Mesodermal cell (in vitro differentiated cells): ENCODE measurements at regions not wholly inside any gene's neighbourhood (a gene's known extent, or its start where the extent isn't known, plus 50 kb on each side); places are given as distances from the start of the nearest gene placed in this dataset.
"Not testable (repeated sequence)": the region's sequence is repeated elsewhere in the genome, so short reads cannot be mapped to it uniquely, and the experiment has no call there.

Experiments used
- H3K27ac ChIP-seq: 2 replicates; pipeline ENCODE4 v1.7.0; 2013; ENCODE audit warnings: mild to moderate bottlenecking, low read depth, low read length, moderate library complexity; ENCODE audit not compliant: severe bottlenecking
- H3K36me3 ChIP-seq: 2 replicates; pipeline ENCODE4 v1.7.1; 2013; ENCODE audit warnings: mild to moderate bottlenecking, low read length, moderate library complexity; ENCODE audit not compliant: control insufficient read depth, insufficient read depth
- H3K4me1 ChIP-seq: one replicate; pipeline ENCODE4 v1.7.1; 2013; ENCODE audit warnings: mild to moderate bottlenecking, low read length; ENCODE audit not compliant: insufficient read depth, control insufficient read depth, poor library complexity, severe bottlenecking
- H3K4me3 ChIP-seq: 2 replicates; pipeline ENCODE4 v1.7.0; 2013; ENCODE audit warnings: low read length, control low read depth, mild to moderate bottlenecking; ENCODE audit not compliant: insufficient read depth, poor library complexity, severe bottlenecking; ENCODE audit errors: extremely low read depth
- H3K9me3 ChIP-seq: 2 replicates; pipeline ENCODE4 v1.7.1; 2013; ENCODE audit warnings: mild to moderate bottlenecking, low read length, moderate library complexity; ENCODE audit not compliant: control insufficient read depth
- WGBS, 2 experiments: methylation state at CpG; one replicate each; pipeline ENCODE4 v1.1.5; 2013; ENCODE audit warnings: missing lambda C conversion rate in 2 of 2; ENCODE audit not compliant: insufficient coverage in 2 of 2; 5-methylcytosine and 5-hydroxymethylcytosine counted together

DNA sequence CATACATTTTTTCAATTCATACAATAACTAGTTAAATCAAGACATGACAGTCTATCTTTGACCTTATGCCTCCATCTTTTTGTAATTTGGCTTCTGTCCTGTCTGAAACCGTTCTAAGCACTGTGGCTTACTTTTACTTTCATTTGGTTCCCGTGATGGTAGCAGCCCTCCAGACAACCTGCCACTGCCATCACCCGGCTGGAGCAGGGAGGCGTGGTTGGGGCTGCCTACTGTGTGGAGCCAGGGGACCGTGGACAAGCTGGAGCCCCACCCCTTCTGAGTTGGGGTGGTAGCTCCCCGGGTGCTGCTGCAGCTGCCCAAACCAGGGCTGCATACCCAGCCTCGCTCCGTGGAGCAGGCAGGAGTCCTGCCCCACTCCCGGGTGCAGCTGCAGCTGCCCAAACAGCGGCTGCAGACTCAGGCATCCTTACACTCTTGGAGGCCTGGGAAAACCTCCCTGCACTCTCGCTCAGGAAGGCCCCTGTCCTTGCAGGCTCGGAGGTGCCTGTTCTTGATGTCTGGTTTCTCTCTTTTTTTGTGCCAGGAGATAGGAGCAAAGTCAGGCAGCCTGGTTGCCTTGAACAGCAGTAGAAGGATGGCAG, 312.4 kb downstream of the ANKRD30B start:
- not testable (repeated sequence) for H3K9me3 ChIP-seq, H3K36me3 ChIP-seq, H3K4me1 ChIP-seq, H3K27ac ChIP-seq, H3K4me3 ChIP-seq
- WGBS, 2 experiments, result no CpG with 5 or more reads among the region's 12 CpGs

DNA sequence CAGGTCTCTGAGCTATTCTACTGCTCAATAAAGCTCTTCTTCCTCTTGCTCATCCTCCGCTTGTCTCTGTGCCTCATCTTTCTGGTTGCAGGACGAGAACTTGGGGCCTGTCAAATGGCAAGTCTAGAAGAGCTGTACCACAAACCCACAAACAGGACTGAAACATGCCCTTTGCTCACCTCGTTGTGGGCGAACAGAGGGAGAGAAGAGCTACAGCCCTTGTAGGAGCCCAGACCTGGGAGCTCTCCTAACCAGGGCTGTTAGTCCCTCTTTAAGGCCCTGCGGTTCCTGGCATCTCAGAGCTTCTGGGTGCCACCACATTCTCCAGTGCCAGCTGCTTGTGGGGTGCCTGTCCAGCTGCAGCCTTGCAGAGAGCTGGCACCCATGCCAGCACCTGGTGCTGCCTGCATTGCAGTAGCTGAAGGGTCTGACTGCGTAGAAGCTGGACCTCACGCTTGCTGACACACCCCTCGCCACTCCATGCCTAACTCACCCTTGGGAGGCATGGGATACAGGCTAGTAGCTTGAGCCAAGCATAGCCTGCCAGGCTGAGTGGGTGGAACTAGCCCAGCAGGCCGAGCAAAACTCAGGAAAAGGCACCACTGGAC, 313.4 kb downstream of the ANKRD30B start:
- H3K4me1 ChIP-seq, H3K27ac ChIP-seq, H3K4me3 ChIP-seq, H3K36me3 ChIP-seq, H3K9me3 ChIP-seq: not testable (repeated sequence)
- WGBS, 2 experiments, result 58 to 60% methylated on average over 3 to 6 of the region's 9 CpGs

- H3K9me3 ChIP-seq, H3K4me1 ChIP-seq, H3K27ac ChIP-seq, H3K36me3 ChIP-seq, H3K4me3 ChIP-seq: not testable (repeated sequence)
- WGBS, 2 experiments, result no CpG with 5 or more reads among the region's 2 CpGs
Measured at GRCh38 chr18:15066434-15066833, 318.5 kb downstream of the ANKRD30B start.

- H3K27ac ChIP-seq, H3K4me1 ChIP-seq, H3K9me3 ChIP-seq, H3K36me3 ChIP-seq, H3K4me3 ChIP-seq: not testable (repeated sequence)
- WGBS, 2 experiments, result 83 to 90% methylated on average over 1 of the region's 2 CpGs
Measured at GRCh38 chr18:15071311-15071710, 323.3 kb downstream of the ANKRD30B start.
